Left hindlimb (tissue), 1 donor: ENCODE measurements at regions not wholly inside any gene's neighbourhood (a gene's known extent, or its start where the extent isn't known, plus 50 kb on each side); places are given as distances from the start of the nearest gene placed in this dataset.

Experiments used
- DNase-seq: peaks from one replicate; pipeline ENCODE4 v3.0.0-alpha.2; 2018

DNA sequence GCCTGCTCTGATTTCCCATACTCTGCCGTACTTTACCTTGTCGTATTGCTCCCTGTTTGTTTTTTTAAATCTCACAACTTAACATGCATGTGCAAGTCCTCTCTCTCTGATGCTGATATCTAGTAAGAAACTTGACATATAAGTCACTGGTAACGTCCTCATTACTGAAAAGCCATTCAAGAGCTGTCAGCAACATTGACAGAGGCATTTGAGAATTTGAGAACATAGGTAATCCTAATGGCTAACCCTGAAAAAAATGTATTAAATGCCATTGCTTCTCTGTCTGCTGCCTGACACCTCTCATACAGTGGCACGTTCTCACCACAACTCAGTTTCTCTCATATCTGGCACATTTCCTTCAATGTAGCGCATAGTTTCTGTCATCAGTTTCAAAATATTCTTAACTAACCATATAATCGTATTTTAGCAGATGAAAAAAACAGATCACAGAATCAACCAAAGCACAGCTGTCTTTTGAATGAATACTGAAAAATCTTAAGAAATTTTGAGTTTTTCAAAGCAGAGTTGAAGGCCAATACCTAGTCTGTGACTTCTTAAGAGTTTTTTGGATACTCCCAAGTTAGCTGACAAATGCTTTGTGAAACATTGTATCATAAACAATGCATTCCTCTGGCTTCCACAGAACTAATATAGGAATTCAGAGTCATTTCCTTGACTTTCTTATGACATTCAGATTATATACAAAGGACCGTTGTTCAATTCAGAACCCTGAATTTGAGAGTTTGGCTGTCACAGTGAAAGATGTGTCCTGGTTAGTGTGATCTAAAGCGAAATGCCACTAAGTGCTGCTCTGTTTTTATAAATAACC lies 996.4 kb downstream of the C4orf33 start:
- no peak for DNase-seq

DNA sequence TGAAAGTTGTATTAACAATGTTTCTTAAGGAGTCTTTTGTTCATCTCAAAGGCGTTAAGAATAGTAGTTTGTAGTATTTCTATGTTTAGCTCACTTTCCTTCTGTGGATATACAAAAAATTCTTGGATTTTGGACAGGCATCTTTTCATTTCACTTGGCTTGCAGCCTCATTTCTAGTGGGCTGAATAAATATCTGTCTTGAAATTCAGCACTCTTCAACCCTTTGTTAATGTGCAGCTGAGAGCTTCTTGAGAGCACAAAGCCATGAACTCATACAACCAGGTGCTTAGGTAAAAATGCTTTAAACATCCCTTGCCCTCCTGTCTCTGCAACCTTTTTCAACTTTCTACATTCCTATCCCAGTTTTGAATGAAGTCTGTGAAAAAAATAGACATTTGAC lies 1003.2 kb downstream of the C4orf33 start:
- DNase-seq, result no peak

DNA sequence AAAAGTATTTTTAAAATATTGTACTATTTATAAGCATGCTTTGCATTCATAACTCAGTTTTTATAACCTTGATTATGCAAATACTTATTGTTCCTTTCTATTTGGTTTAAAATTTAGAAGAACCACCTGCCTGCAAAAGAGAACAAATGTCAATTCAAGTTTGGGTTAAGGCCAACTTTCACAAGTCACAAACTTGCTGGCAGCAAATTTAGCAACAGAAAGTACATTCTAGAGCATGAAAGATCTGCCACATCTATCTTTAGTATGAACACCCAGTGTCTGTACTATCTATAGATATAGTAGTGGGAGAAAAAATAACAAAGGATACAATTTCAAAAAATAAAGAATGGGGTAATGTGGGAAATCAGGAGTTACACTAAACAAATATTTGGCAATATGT lies 1014.2 kb downstream of the C4orf33 start:
- DNase-seq, result no peak

DNA sequence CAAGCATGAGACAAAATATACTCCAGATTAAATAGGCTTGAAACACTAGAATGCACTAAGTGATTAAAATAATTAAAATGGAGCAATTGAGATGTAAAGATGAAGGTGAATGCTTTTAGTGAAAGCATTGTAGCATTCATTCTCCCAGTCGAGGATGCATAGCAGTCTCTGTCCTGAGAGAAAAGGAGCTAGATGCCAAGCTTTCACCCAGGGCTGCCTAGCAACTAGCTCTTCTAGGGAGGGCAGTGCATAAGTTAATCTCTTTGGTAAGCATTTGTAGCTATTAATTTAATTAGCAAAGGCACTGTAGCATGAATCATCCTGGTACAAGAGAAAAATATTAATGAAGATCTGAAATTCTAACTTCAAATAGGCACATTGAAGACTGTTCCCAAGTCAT lies 1014.8 kb downstream of the C4orf33 start:
- no peak for DNase-seq

DNA sequence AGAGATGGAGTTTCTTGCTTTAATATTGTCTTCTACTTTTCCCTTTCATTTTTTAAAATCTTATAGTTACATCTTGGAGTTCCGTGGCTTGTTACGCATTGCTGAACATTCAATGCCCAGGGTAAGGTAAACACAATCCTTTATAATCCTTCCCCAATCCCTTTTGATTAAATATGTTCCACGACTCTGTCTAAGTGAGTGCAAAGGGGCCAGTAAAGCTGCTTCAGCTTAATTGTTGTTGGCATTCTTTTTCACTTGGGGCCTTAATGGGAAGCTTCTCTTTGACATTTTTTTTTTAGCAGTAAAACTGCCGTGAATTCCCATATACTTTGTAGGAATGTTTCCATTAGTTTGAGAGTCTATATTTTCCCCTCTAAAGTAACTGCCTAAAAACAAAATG lies 1028.1 kb downstream of the C4orf33 start:
- DNase-seq, result no peak

DNA sequence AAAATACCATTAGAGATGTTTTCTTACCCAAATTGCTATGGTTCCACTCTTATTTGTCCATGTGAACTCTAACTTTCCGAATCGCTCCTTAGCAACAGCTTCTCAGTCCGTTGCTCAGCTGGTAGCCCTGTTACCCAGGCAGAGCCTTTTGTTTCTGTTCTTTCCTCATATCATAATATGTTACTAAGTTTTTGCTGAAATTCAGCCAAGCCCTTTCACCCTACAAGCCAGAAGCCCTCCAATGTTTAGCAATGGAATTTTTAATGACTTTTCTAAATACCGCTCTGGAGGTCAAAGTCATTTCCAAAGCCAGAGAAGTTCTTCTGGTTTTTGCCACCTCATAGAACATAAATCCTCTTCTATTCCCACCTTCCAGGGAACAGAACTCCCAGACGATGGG lies 1029.5 kb downstream of the C4orf33 start:
- no peak for DNase-seq

DNA sequence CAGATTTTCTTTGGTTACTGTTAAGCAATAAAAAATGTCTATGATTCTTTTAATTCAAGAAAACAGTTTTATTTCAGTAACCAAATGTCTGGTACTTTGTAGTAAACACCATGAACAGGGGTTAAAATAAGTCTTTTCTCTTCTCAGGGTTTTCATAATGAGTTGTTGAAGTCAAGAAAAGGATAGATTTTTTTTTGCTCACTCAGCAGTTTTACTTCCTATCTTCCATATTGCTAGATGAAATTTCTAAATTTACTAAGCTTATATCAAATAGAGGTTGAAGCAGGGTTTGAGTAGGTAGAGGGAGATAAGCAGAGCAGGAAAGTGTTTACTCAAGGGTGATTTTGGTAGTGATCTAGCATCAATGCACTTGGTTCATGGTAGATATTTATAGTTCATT lies 1031.3 kb downstream of the C4orf33 start:
- no peak for DNase-seq

DNA sequence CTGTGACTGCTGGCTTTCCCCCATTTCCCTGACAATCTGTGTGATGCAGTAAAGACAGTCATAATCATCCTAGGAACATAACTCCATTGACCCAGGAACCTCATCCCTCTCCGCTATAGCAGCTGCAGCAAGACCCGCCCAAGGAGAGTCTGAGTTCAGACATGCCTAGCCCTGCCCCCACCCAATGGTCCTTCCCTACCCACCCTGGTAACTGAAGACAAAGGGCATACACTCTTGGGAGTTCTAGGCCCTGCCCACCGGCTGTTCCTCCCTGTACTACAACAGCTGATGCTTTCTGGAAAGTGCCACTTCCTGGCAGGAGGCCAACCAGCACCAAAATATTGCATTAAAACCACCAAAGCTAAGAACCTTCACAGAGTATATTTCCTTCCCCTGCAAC lies 1035.6 kb downstream of the C4orf33 start:
- DNase-seq, result no peak

DNA sequence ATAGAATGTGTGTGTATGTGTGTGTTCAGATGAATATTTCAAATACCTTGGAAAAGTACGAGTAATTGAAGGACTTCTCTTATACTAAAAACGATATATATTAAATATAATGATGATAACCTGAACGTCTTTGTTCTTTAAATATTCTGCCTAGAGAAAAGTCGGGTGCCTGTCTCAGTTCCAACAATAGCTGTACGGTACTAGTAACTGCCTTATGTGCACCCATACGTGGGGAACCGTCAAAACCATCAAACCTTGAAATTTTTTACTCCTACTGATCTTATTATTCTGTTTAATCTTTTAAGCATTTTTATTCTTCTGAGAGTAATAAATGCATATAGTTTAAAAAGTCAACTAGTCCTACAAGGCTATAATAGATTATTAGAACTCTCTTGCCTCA lies 1045.7 kb downstream of the C4orf33 start:
- DNase-seq, result no peak

DNA sequence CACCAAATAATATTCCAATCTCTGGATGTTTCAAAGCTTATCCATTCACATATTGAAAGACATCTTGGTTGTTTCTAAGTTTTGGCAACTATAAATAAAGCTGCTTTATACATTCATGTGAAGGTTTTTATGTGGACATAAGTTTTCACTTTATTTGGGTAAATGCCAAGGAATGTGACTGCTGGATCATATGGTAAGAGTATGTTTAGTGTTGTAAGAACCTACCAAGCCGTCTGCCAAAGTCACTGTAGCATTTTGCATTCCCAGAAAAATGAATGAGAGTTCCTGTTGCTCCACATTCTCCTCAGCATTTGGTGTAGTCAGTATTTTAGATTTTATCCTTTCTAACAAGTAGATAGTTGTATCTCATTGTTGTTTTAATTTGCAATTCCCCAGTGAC lies 1047.7 kb downstream of the C4orf33 start:
- no peak for DNase-seq

DNA sequence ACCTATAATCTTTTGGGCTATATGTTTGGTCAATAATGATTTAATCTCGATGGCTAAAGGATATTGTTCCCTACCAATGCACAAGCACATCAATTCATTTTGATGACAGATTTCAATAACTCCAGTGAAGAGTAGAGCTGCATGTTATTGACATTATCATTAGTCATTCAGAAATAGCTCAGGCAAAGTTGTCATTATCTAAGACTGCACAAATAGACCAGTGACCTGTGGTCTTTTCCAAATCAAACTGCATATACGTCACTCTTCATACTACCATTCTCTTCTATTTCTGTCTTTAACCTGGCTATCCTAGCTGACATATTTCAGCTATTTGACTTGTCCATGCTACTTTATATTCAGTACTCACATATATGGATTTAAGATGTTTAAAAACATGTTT lies 1050.8 kb downstream of the C4orf33 start:
- DNase-seq, result no peak

DNA sequence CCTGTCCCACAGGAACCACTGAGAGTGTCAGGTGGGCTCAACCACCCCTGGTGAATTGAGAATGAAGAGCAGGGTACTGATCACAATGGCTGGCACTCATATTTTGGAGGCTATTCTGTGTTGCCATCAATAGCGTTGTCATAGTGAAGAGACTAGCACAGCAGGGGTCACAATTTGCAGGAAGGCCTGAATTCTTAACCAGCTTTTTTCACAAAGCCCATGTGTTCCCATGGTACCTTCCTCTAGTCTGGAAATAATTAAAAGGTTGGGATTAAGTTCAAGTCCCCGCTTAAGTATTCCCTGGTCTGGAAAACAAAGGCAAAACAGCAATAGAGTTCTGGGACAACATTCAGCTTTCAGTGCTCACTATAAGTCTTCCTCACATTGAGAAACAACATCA lies 1051.7 kb downstream of the C4orf33 start:
- no peak for DNase-seq

DNA sequence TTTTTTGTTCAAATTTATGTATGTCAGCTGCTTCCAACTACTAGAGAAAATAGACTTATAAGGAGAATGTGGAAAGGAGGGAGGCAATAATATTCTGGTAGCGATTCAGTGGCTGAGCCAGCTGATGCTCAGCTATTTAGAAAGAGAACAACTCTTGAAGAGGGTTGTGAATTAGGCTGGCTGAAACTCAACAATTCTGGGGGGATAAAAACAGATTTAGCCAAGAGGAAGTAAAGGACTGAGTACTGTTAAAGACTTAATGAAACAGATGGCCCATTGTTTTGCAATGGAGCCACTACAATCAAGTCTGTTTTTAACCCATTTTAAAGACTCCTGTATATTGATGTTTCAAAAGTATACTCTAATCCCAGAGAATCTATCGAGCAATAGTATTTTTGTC lies 1058.9 kb downstream of the C4orf33 start:
- no peak for DNase-seq

DNA sequence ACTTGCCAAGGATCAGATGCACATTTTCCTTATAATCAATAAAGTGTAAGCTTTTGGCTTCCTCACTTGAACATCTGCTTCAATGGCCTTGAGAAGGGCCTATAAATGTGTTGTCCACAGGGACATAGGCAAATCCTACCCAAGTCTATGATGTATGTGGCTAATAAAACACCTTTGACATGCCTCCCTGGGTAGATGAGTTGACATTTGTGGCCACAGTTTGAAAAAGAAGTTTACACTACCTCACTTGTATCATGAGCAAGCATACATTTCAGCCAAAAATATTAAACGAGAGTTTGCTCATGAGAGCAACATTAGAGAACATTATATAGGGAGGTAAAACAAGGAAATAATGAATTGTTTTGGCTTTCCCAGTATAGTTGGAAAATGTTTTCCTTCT lies 1067.7 kb downstream of the C4orf33 start:
- DNase-seq, result no peak

DNA sequence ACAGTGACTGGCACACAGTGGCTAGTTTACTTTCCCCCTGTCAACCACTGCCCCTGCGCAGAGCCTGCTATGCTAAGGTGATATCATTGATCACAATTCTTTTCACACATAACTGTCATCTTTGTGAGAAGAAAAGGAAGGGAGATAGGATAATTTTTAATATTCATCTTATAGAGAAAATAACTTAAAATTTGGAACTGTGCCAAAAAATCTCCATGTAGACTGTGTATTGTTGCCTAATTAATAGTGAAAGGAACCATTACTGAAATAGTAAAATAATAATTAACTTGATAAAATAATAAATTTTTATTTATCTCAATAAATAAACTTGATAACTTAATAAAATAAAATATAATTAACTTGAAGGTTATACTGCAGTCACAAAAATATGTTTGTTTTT lies 1069.4 kb downstream of the C4orf33 start:
- no peak for DNase-seq

DNA sequence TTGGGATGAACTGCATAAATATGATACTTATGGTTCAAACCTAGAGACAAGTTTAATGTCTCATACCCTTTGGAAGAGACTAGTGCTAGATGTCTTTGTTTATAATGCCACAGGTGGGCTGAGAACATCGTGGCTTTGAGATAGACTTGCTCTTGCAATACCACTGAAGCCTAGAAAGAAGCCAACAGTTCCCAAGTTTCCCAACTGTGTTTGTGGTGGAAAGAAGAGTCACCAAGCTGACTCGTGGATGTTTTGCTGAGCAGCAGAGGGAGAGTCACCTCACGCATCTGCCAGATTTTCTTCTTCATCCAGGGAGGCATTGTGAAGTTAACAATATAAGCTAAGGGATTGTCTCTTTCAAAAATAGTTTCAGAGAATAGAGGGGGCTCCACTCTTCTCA lies 1076.2 kb downstream of the C4orf33 start:
- DNase-seq, result no peak

DNA sequence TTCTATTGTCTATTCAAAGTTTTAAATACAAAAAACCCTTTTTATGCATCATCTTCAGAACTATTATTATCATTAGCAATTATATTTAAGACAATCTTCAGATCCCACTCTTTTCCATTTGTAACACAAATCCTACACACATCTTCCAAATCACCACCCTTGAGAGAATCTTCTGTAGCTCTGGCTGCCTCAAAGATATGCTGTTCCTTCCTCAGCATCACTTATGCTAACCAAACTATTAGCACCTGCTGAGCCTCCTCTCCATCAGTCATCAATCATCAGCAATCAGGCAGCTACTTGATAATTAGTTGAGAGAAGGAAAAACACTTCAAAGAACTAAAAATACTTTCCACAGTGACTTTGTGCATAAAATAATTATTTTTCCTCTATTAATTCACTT lies 1082.2 kb downstream of the C4orf33 start:
- DNase-seq, result no peak

DNA sequence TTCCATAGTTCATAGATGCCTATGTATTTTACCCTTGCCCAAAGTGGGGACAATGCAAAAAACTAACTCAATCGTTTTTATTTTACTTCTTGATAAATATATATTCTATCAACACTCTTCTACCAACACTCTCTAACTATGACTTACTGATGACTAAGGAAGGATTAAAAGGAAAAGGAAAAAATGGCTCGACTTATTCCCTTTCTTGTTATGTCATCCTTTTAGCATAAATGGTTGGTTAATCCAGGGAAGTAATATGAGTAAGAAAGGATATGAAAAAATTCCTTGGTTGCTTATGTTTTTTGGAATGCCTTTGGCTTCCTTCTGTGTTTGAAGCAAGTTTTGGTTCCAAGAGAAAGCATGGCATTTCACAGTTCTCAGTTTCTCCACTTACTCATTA lies 1087.1 kb downstream of the C4orf33 start:
- no peak for DNase-seq

DNA sequence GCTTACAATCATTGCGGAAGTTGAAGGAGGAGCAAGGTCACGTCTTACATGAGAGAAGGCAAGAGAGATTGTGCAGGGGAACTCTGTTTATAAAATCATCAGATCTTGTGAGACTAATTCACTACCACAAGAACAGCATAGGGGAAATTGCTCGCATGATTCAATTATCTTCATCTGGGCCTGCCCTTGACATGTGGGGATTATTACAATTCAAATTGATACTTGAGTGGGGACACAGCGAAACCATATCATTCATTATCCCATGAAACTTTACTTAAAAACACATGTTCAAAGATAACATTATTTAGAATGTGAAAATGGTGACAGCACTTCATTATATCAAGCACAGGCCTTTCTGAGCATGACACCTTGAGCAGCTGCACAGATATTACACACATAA lies 1087.8 kb downstream of the C4orf33 start:
- no peak for DNase-seq

DNA sequence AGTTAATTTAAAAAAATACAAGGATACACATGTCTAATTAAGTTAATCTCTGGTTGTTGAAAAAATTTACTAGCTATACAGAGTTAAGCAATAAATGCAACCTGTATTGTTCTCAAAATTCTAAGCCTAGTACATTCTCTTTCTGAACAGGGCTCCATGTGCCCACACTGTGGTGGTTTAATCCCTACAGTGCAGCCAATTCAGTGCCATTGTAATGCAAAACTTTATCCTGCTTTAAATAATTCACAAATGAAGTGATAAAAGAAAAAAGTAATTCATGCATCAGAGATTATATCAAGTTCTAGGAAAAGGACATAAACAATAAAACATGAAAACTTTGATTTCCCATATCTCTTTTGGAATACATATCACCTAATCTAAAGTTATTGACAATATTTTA lies 1089.2 kb downstream of the C4orf33 start:
- DNase-seq, result no peak

DNA sequence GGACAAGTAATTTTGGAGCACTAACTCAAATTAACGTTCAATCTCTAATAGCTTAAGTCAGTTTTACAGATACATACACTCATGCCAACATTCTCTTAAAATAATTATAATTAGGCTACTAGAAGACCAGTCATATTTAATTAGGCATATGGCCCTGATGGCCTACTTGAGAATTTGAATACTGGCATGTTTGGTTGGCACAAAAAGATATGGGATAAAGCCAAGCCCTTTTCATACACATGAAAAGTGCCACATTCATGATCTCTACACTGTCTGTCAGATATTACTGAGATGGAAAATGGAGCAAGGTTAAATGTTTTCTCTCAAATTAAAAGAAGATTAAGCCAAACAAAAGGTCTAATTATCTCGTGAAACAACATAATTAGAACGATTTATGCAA lies 1091.0 kb downstream of the C4orf33 start:
- no peak for DNase-seq

DNA sequence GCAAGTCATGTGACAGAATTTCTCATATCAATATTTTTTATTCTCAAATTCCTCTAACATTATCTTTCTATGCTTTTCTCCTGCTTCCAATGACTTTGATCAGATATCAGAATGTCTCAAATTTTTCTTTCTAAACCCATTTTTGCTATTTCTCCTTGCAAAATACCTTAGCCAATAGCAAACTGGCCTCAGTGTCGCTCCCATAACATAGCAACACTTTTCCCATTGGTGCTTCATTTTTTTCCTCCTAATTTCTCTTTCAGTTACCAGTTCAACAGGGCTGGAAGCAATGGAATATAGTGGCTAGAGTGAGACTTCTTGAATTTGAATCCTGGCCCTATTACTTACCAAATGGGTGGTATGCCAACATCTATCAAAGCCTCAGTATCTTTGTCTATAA lies 1091.6 kb downstream of the C4orf33 start:
- DNase-seq, result no peak

DNA sequence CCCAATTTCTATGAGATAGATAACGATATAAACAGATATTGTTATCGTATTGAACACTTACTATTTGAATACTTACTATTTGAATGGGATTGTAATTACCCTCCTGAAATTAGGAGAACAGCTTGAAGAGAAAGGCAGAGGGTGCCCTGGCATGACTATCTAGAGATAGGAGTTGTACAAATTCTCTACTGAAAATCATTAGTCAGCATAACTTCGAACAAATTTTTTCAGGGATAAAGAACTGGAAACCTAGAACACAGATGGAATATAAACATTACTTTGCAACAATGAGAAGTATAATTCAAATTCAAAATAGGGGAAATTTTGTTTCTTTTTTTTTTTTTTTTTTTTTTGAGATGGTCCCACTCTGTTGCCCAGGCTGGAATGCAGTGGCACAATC lies 1096.8 kb downstream of the C4orf33 start:
- DNase-seq, result no peak

DNA sequence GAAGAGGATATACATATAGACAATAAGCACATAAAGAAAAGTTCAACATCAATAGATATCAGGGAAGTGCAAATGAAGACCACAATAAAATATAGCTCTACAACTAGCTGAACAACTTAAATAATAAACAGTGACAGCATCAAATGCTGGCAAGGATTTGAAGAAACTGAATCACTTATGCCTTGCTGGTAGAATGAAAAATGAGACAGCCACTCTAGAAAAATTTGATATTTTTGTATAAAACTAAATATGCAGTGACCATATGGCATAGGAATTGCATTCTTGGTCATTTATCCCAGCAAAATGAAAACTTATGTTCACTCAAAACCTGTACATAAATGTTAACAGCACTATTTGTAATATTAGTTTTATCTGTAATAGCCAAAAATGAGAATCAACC lies 1102.0 kb downstream of the C4orf33 start:
- no peak for DNase-seq

DNA sequence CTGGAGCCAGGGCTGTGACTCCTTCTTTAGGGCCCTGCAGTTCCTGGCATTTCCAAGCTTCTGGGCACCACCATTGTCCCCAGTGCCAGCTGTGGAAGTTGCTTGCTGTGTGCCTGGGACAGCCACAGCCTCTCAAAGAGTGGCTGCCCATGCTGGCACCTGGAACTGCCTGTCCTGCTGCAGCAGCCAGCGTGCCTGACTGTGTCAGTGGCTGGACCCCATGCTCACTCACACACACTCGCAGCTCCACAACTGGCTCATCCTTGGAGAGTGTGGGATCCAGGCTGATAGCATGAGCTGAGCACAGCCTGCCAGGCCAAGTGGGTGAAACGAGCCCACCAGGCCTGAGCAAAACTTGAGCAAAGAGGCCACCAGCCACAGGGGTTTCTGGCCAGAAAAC lies 1107.6 kb downstream of the C4orf33 start:
- no peak for DNase-seq
